ENCODE measurements at regions not wholly inside any gene's neighbourhood (a gene's known extent, or its start where the extent isn't known, plus 50 kb on each side); places are given as distances from the start of the nearest gene placed in this dataset.

GRCh38 chr1:244236101-244236500, 185.0 kb downstream of the ZBTB18 start:
- H3K4me3 ChIP-seq (ENCODE audit: low read length), result no peak overlapping the region
- ATAC-seq (ENCODE audit: poor library complexity), result no peak
- H3K4me1 Mint-ChIP-seq (ENCODE audit: low read depth), result peaks cover 7% of the 10 kb centered on the region

GRCh38 chr1:244236721-244237120, 185.6 kb downstream of the ZBTB18 start:
- intact Hi-C loops (cut with DNase I, micrococcal nuclease), result no loop called here
- no peak overlapping the region for H3K27ac Mint-ChIP-seq
- H3K27ac ChIP-seq (ENCODE audit: low read depth in 1 of 2, low read length in 2 of 2), result no peak overlapping the region

More at GRCh38 chr1:244236101-244236500, 185.0 kb downstream of the ZBTB18 start:
- intact Hi-C loops (cut with DNase I, micrococcal nuclease), result no loop called here
- Mint-ChIP-seq H3K36me3 (ENCODE audit: low read depth) (no peaks in the 10 kb centered on the region), H3K9me3 (no peaks in the 10 kb centered on the region), H3K27ac (no peak overlapping the region), H3K27me3 (peaks cover 7% of the 10 kb centered on the region), H3K4me3 (no peak overlapping the region)
- TF ChIP-seq CTCF (IDR thresholded peaks at IDR 0.05), result no peak
- no peaks in the 10 kb centered on the region for H3K36me3 ChIP-seq (ENCODE audit: insufficient read depth, low read length)
- H3K9me3 ChIP-seq (ENCODE audit: control insufficient read depth in 1 of 2, insufficient read depth in 1 of 2, low read length in 2 of 2), result no peaks in the 10 kb centered on the region
- ChIA-PET POLR2A (no interaction called here), CTCF (no interaction called here)
- peaks cover 8% of the 10 kb centered on the region for H3K4me1 ChIP-seq (ENCODE audit: insufficient read depth, low read length)
- no peak for DNase-seq
- no peak overlapping the region for H3K27ac ChIP-seq (ENCODE audit: low read depth in 1 of 2, low read length in 2 of 2)
- no peaks in the 10 kb centered on the region for H3K27me3 ChIP-seq (ENCODE audit: control insufficient read depth in 1 of 2, insufficient read depth in 2 of 2, low read length in 2 of 2)

GRCh38 chr1:244237445-244237844, 186.4 kb downstream of the ZBTB18 start:
- intact Hi-C loops (cut with DNase I, micrococcal nuclease), result no loop called here
- no peak overlapping the region for H3K4me3 ChIP-seq (ENCODE audit: low read length)
- H3K27me3 ChIP-seq (ENCODE audit: control insufficient read depth in 1 of 2, insufficient read depth in 2 of 2, low read length in 2 of 2), result no peaks in the 10 kb centered on the region
- Mint-ChIP-seq H3K27me3 (no peaks in the 10 kb centered on the region), H3K4me3 (no peak overlapping the region), H3K27ac (no peak overlapping the region), H3K36me3 (ENCODE audit: low read depth) (no peaks in the 10 kb centered on the region), H3K9me3 (no peaks in the 10 kb centered on the region), H3K4me1 (ENCODE audit: low read depth) (peaks cover 20% of the 10 kb centered on the region)
- H3K27ac ChIP-seq (ENCODE audit: low read depth in 1 of 2, low read length in 2 of 2), result no peak overlapping the region
- POLR2A ChIA-PET, result no interaction called here
- CTCF ChIA-PET, result no interaction called here
- no peaks in the 10 kb centered on the region for H3K36me3 ChIP-seq (ENCODE audit: insufficient read depth, low read length)
- TF ChIP-seq CTCF (IDR thresholded peaks at IDR 0.05), result no peak
- H3K9me3 ChIP-seq (ENCODE audit: control insufficient read depth in 1 of 2, insufficient read depth in 1 of 2, low read length in 2 of 2), result no peaks in the 10 kb centered on the region
- peaks cover 8% of the 10 kb centered on the region for H3K4me1 ChIP-seq (ENCODE audit: insufficient read depth, low read length)
- DNase-seq (peak in 2 of 14 experiments; percentile 46 to 54), ATAC-seq (ENCODE audit: poor library complexity) (no peak)

More at GRCh38 chr1:244236721-244237120, 185.6 kb downstream of the ZBTB18 start:
- Mint-ChIP-seq H3K4me1 (ENCODE audit: low read depth) (peaks cover 13% of the 10 kb centered on the region), H3K36me3 (ENCODE audit: low read depth) (no peaks in the 10 kb centered on the region), H3K4me3 (no peak overlapping the region), H3K27me3 (peaks cover 2% of the 10 kb centered on the region), H3K9me3 (no peaks in the 10 kb centered on the region)
- TF ChIP-seq CTCF (IDR thresholded peaks at IDR 0.05), result no peak
- Histone ChIP-seq H3K36me3 (ENCODE audit: insufficient read depth, low read length) (no peaks in the 10 kb centered on the region), H3K4me1 (ENCODE audit: insufficient read depth, low read length) (peaks cover 8% of the 10 kb centered on the region), H3K27me3 (ENCODE audit: control insufficient read depth in 1 of 2, insufficient read depth in 2 of 2, low read length in 2 of 2) (no peaks in the 10 kb centered on the region), H3K9me3 (ENCODE audit: control insufficient read depth in 1 of 2, insufficient read depth in 1 of 2, low read length in 2 of 2) (no peaks in the 10 kb centered on the region), H3K4me3 (ENCODE audit: low read length) (no peak overlapping the region)
- ATAC-seq (ENCODE audit: poor library complexity) (no peak), DNase-seq (no peak)
- CTCF ChIA-PET, result no interaction called here
- POLR2A ChIA-PET, result no interaction called here

Data from CD4-positive, alpha-beta T cell (primary cell).